Stomach (tissue), 4 donors: ENCODE measurements at regions not wholly inside any gene's neighbourhood (a gene's known extent, or its start where the extent isn't known, plus 50 kb on each side); places are given as distances from the start of the nearest gene placed in this dataset.

Experiments
- CTCF ChIP-seq, 7 experiments: fragments of 450-650 bp in 4 of 7; fragments of 200-600 bp in 3 of 7; sonication (generic) in 3 of 7; IDR thresholded peaks; one replicate each; pipeline ENCODE4 v1.5.1; 2016 to 2019; ENCODE audit warnings: antibody characterized with exemption in 7 of 7, control low read depth in 2 of 7, mild to moderate bottlenecking in 1 of 7
- EP300 ChIP-seq: sonication (generic); formaldehyde crosslinking; IDR thresholded peaks from one replicate; pipeline ENCODE4 v1.6.1; 2017; ENCODE audit warnings: antibody characterized with exemption
- POLR2A ChIP-seq, 4 donors: fragments of 450-650 bp; IDR thresholded peaks; one replicate each; pipeline ENCODE4 v1.6.1; 2016; ENCODE audit warnings: antibody characterized with exemption in 4 of 4, control low read depth in 2 of 4, mild to moderate bottlenecking in 1 of 4, moderate library complexity in 1 of 4
- POLR2AphosphoS5 ChIP-seq, 3 donors: sonication (generic); formaldehyde crosslinking; IDR thresholded peaks; one replicate each; pipeline ENCODE4 v1.6.1; 2016; ENCODE audit warnings: antibody characterized with exemption in 3 of 3

- TF ChIP-seq POLR2A (IDR thresholded peaks at IDR 0.05) (no peak), CTCF (IDR thresholded peaks at IDR 0.05) (no peak), POLR2AphosphoS5 (IDR thresholded peaks at IDR 0.05) (no peak), EP300 (no peak)
These were observed 189.3 kb upstream of the GPRIN3 start for GRCh38 chr4:89496851-89497250.
